ENCODE measurements at regions not wholly inside any gene's neighbourhood (a gene's known extent, or its start where the extent isn't known, plus 50 kb on each side); places are given as distances from the start of the nearest gene placed in this dataset.

DNA sequence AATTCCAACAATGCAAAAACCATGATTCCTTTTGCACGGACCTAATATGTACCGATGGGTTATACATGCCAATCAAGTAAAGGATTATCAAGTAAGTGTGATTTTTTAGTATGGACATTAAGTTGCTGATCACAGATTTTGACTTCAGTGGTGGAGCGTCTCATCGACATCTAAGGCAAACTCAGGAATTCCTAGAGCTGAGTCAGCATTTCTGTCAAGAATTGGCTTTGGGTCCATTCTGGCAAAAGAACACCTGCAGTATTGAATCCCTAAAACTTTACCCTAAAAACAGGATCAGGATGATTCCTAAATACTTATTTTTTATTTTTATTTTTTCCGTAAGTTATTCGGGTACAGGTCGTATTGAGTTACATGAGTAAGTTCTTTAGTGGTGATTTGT, 83.6 kb downstream of the HPGD start:
- DNase-seq (ENCODE audit: low read depth) = no peak

DNA sequence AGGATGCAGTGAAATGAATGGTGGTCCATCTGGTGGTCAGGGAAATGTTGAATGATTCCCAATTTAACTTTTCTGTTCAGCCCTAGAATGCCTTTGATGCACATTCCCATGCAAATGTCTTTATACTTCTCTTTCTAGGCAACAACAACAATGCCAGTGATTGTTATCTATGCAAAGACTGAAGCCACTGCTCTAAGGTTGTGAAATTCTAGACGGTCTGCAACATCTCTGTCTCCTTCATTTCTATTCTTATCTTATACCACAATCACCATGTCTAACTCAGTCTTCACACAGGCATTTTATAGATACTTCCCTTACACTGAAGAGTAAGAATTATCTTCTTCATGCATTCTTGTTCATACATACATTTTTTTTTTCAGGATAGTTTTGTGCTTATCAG, 84.5 kb downstream of the HPGD start:
- no peak for DNase-seq (ENCODE audit: low read depth)

DNA sequence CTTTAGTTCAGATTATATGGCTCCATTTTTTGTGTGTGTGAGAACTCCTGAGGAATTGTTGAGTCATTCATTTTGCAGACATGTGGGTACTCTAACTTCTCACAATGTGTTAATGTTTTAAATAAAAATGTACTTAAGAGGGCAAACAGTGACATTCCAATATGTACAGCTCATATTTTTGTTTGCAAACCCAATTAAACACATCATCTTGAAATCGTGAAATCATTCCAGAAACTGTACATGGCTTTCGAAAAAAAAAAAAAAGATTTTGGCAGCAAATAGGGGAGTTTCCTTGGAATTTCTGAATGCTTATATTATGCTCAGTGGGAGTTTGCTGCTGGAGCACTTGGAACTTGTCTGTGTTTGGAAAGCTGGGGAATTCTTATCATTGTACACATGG, 85.0 kb downstream of the HPGD start:
- no peak for DNase-seq (ENCODE audit: low read depth)

DNA sequence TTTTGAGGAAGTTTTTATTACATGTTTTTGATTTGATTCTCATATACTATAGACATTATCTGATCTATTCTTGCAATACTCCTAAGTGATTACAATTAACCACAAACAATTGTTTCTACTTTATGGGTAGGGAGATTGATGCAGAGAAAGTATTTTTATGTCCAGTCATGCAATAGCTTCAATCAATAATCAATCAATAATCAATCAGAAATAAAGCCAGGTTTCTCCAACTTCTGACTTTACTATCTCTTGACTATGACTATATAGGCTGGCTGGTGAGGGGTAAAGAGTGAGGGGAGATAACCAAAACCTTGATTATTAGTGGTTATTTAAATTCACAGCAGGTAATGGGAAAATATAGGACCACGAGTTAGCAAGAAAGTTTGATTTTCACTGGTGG, 85.9 kb downstream of the HPGD start:
- no peak for DNase-seq (ENCODE audit: low read depth)

DNA sequence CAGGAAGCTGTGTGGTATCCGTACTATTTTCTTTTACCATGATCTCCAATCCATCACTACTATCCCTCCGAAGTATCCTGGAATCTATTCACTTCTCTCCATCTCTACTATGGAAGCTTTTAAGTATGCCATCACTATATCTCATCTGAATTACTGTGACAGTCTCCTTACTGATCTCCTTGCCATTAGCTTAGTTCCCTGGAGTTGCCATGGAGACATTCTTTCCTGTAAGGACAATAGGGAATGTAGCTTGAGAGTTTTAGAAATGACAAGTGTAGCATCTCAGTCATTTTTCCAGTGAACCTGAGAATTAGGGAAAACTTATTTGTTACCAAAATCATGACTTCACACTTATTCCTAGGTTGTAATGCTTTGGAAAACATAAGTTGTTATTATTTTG, 86.3 kb downstream of the HPGD start:
- no peak for DNase-seq (ENCODE audit: low read depth)

DNA sequence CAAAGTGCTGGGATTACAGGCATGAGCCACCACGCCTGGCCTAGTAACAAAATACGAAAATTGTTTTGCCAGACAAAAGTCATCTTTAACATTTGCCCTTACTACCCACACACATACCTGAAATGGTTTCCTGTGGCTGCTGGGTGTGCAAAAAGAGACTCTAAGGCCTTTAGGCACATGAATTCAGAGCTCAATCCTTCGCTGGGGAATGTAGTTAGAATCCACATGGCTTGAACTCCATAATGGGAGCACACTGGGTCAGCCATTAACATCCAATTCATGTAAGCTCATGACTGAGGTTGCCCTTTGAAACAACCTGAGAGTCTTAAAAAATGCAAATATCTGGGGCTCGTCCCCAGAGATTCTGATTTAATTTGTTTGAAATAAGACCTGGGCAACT, 87.8 kb downstream of the HPGD start:
- DNase-seq (ENCODE audit: low read depth) = no peak

DNA sequence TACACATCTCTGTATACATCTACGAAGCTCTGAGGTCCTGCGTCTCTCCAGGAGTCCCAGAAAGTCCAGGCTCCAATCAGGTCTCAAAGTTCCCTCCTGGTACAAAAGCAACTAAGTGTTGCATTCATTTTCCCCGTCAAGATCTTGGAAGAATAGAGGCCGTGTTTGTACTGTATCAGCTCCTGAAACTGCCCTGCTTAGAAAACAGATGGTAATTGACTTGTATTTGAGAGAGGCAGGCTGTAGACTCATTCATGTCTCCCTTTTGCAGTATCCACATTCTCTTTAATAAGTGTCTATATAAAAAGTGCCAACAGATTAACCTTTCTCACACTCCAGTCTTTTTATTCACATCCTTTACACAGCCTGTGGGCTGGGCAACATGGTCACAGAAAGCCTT, 91.7 kb downstream of the HPGD start:
- no peak for DNase-seq (ENCODE audit: low read depth)

DNA sequence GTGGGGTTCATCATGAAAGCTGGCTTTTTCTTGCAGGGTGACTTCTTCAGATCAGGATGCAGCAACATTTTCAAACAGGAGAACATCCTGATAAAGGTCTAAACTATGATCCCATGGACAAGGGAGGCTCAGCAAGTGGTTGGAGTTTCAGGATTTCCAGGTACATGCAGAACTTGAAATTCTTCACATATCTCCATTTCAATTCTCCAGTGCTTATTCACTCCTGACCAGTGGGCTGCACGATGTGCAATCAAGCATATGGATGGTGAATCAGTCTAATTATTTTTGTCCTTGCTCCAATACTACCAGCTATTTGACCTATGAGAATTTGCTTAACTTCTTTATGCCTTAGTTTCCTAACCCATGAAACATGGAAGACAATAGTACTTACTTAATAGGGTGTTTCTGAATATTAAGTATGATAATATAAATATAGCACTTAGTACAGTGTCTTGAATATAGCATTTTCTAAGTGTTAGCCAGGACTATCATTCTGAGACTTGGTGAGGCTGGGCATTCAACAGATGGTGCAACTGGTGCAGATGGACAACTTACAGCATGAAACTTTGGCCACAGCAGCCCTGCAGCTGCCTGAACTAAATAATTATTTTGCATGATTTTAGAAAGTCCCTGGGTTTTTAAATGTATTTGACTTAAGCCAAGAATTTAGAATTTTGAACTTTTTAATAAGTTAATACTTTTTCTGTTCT, 92.4 kb downstream of the HPGD start:
- DNase-seq (ENCODE audit: low read depth) = no peak

DNA sequence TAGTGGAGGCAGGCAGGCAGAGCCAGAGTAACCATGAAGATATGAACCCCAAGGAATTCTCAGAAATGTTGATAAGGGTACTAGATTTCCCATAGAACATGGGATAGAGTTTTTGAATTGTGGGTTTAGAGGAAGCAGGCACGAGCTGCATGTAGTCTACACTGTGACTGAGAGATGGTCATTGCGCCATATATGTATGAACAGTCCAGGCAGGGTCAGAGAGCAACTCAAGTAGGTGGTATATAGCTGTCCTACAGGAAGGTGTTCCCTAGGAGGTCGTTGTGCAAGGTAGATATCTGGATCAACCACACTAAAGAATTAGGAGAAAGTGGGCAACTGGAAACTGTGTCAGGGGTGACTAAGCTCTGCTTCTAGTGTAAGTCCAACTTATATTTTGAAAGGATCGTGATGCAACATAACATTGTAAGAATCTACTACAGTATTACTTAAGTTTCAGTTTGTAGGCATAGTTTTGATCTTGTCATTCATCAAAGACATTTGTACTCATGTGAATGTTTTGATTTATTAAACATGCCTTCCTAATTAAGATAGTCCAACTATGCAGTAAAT, 94.6 kb downstream of the HPGD start:
- DNase-seq (ENCODE audit: low read depth) = no peak

DNA sequence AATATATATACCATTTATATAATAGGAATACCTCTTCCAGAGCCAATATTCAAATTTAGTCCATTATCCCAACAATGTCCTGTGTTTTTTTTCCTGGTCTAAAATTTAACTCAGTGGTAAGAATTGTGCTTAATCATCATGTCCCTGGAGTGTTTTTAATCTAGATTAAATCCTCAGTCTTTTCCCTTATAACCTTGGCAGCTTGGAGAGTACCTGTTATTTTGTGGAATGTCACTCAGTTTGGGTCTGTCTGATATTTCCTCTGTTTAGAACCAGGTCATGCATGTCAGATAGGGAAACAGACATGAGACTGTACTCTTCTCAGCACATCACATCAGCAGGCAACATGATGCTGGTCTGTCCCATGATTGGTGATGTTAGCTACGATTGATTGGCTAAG, 96.6 kb downstream of the HPGD start:
- no peak for DNase-seq (ENCODE audit: low read depth)

DNA sequence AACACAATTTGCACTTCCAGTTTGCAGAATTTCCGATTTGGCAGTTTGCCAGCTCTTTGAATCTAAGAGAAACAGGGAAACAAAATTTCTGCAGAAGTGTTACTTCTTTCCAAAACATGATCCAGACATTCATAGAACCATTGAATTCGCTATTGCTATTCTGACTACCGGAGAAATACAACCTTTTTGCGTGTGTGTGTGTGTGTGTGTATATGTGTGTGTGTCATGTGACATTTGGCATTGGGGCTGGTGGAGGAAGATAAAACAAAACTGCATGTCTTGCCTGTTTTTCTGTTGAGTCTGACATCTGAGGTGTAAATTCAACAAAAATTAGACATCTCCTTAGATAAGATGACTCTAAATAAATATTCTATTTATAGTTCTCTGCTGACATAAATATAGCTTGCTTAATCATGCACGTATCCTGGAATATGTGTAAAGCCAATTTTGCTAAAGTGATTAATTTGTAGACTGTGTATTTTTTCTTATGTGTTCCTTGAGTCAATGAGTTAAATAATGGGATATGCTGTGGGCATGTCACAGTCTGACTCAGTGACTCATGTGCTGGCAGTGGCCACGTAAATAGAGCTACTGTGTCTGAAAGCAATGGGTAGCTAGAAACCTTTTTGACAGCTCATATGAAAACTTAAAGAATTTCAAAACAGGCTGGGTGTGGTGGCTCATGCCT, 98.9 kb downstream of the HPGD start:
- DNase-seq (ENCODE audit: low read depth) = no peak

DNA sequence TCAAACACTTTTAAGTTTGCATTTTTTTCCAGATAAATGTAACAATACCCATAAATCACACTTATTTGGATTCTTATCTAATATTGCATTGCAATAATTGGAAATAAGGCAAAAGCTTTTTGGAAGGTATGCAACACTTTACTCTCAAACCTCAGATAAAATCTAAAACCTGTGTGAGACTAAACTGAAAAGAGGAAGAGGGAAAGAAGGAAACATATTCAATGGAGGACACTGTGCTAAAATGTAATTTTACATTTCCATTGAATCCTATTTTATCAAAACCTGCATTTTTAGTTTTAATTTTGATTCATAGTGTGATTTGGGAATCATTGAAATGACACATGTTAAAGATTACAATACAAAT, 99.4 kb downstream of the HPGD start:
- no peak for DNase-seq (ENCODE audit: low read depth)

DNA sequence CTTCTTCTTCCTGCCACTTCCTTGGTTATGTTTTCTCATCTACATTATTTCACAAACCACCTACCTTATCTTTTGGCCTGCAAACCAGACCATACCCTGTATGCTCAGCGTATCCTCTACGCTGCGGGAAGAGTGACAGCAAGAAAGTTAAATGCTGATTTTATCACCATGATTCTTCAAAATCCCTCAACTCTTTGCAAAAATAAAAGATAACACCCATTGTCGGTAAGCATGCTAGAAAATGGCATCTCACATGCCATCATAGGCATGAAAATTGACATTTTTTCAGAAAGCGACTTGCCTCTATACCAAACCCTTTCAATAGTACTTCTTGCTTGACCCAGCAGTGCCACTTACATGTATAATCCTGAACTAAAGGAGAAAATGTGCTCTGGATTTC, 102.0 kb downstream of the HPGD start:
- DNase-seq (ENCODE audit: low read depth) = peak; percentile 15

DNA sequence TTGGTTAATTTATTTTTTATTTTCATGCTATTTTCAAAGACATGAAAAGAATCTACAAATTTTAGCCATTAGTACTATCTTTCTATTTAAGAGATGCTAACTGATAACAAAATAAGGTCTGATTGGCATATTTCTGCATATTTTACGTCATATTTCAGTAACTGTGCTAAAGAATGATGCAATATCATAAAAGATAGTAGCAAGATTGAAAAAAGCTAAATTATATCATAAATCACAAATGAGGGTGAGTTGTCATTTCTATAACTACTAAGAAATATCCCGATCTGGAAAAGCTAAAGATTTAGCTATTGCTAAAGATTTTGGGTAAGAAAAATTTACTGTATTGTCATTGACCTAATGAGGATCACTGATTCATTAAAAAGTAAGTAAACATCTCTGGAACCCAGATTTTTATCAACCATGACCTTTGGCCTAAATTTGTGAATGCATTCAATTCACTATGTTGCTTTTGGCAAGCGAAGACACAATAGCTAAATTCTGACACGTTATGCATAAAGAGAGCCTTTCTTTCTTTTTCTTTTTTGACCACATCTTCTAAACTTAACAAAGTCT, 103.6 kb downstream of the HPGD start:
- DNase-seq (ENCODE audit: low read depth) = no peak

DNA sequence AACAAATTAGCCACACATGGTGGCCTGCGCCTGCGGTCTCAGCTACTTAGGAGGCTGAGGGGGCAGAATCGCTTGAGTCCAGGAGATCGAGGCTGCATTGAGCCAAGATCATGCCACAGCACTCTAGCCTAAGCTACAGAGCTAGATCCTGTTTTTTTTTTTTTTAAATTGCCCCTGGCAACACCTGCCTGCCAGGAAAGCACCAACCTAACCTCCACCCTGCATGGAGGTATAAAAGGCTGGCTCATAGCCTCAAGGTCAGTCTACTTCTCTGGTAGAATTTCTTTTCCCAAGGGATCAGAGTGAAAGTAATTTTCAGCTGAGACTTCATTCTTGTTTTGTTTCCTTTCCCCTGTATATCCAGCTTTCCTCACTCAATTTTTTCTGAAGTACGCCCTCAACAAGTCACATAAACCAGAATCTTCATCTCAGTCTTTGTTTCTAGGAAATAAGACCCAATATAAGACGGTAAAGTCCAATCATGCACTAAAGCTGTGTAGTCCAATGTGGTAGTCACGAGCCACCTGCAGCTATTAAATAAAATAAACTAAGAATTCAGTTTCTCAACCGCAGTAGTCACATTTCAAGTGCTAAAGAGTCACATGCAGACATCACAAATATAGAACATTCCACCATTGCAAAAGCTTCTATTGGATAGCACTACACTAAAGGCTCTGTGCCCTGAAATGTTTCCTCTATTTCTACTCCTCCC, 113.3 kb downstream of the HPGD start:
- no peak for DNase-seq (ENCODE audit: low read depth)

DNA sequence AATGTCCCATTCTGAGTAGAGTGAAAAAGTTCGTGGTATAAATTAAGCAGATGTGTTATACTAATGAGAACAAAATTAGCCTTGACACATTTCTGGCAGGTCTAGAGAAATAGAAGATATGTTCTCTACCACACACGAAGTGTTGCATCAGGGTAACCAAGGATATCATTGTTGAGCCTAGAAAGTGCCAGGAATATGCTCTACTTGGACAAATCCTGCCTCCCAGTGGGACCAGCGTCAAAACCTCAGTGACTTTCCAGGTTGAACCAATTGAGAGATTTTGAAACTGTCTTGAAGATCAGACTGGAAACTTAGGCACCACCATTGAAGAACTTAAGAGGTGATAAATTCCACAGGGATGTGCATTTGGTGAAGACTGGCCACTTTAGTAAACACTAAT, 115.9 kb downstream of the HPGD start:
- no peak for DNase-seq (ENCODE audit: low read depth)

DNA sequence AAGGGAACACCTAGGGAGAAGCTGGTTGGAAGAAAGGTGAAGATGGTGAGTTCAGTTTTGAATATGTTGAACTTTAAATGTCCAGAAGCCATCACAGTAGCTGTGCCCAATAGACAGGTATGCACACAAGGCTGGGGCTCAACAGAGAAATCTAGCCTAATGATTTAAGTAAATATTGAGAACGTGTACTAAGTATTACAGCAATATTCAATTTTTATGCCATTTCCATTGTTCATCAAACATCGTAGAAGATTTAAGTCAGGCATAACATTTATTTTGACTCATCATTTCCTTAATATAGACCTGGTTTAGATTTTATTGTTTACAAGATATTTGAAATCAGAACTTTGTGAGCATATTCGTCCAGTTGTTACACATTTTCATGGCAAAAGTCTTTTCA, 116.4 kb downstream of the HPGD start:
- DNase-seq (ENCODE audit: low read depth) = no peak

DNA sequence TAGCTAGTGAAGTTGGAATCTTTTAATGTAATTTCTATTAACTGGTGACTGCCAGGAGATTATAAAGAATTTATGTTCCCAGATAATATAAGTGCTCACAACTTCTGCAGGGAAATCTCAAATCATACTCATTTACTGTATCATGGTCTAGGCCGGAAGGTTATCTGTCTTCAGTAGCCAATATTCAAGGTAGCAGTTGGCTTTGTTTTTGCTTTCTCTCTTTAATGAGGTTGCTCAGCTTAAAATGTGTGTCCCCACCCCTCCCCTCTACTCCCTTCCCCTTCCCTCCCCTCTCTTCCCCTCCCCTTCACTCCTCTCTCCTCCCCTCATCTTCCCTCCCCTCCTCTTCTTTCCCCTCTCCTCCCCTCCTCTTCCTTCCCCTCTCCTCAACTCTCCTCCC, 117.6 kb downstream of the HPGD start:
- peak; percentile 15 for DNase-seq (ENCODE audit: low read depth)

DNA sequence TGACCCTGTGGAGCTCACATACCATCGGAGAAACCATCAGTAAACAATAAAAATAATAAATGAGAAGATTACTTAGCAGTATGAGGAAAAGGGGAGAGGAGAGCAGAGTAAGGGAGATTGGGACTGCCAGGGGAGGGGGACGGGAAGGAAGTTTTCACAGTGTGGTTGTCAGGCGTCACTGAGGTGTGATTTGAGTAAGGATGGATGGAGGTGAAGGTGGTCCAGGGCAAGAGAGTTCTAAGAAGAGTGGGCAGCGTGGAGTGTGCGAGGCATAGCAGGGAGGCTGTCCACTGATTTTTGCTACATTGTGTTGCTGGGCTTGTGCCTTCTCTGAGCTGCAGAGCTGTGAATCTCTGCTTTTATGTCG, 119.1 kb downstream of the HPGD start:
- no peak for DNase-seq (ENCODE audit: low read depth)

DNA sequence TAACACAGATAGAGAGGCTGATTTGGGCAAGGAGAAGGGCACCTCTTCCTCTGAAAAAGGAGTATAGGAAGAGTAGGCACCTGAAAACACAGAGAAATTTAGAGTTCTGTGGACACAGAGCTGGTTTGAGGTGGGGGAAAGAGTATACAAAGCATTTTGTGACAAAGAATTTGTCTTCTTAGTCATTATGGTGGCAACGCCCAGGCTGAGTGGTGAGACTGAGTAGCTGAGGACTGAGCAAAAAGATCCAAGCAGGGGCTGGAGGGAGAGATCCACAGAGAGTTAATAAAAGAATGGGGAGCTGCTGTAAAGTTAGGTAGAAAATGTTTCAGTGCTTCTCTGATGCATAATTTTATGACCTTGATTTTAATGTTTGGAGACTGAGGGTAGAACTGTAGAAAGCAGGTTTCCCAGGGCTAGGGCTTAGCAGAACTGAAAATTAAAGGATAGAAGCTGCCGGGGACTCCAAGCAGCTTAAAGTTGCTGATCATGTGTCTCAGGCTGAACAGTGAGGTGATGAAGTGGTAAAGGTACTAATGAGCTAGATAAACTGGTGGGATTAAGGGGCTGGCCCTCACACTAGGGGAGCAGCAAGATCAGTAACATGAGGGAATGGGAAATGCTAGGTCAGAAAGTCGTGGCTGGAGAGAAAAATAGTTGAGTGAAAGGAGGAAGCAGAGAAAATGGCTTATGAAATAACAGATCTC, 118.9 kb downstream of the CEP44 start:
- no peak for DNase-seq (ENCODE audit: low read depth)

DNA sequence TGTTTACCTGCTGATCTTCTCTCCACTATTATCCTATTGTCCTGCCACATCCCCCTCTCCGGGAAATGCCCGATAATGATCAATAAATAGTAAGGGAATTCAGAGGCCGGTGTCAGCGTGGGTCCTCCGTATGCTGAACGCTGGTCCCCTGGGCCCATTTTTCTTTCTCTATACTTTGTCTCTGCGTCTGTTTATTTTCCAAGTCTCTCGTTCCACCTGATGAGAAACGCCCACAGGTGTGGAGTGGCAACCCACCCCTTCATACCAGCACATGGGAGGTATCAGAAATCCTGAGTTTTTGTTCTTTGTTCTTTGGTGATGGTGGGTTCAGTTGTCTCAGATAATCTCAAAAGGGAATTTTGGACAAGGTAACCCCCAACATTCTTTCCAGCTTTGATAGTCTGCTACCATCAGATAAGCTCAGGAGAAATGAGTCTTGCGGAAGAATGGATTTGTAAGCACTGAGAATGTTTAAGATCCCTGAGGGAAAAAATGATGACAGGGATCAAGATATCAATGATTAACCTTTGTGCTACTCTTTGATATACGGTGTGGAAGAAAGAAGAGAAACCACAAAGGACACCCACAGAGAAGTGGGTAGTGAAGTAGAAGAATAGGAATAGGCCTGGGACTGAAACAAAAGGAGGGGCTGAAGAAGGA, 117.9 kb downstream of the CEP44 start:
- no peak for DNase-seq (ENCODE audit: low read depth)
